Fibroblast of lung (primary cell): ENCODE measurements at regions not wholly inside any gene's neighbourhood (a gene's known extent, or its start where the extent isn't known, plus 50 kb on each side); places are given as distances from the start of the nearest gene placed in this dataset.
"Not testable (repeated sequence)": the region's sequence is repeated elsewhere in the genome, so short reads cannot be mapped to it uniquely, and the experiment has no call there.

Experiments used
- DNase-seq, 2 donors: peaks; one replicate each; pipeline versions ENCODE4 v3.0.0 to v3.0.0-alpha.2; 2010; ENCODE audit warnings: low read depth in 2 of 2
- H2AFZ ChIP-seq: 2 replicates; pipeline ENCODE4 v1.5.1; 2012; ENCODE audit warnings: low read length, control low read depth, inconsistent platforms
- H3K27ac ChIP-seq: 2 replicates; pipeline ENCODE4 v1.5.1; 2011; ENCODE audit warnings: low read length, control low read depth; ENCODE audit not compliant: insufficient read depth
- H3K27me3 ChIP-seq: 2 replicates; pipeline ENCODE4 v1.5.1; 2011; ENCODE audit warnings: mild to moderate bottlenecking, low read length; ENCODE audit not compliant: control insufficient read depth, insufficient read depth
- H3K36me3 ChIP-seq: 2 replicates; pipeline ENCODE4 v1.5.1; 2011; ENCODE audit warnings: low read length; ENCODE audit not compliant: control insufficient read depth, insufficient read depth
- H3K4me1 ChIP-seq: 2 replicates; pipeline ENCODE4 v1.5.1; 2011; ENCODE audit warnings: low read length; ENCODE audit not compliant: control insufficient read depth, insufficient read depth; ENCODE audit errors: extremely low read depth
- H3K4me2 ChIP-seq: 2 replicates; pipeline ENCODE4 v1.5.1; 2011; ENCODE audit warnings: low read length, control low read depth; ENCODE audit not compliant: insufficient read depth; ENCODE audit errors: extremely low read depth
- H3K4me3 ChIP-seq, 4 experiments: fragments of 200-600 bp in 1 of 4; sonication (generic) in 1 of 4; replicated peaks in 1 of 4; 2 replicates each; pipeline ENCODE4 v1.5.1; 2011 to 2016; ENCODE audit warnings: low read length in 4 of 4, low read depth in 3 of 4, mild to moderate bottlenecking in 3 of 4, control low read depth in 2 of 4, inconsistent platforms in 1 of 4, mixed read lengths in 1 of 4; ENCODE audit not compliant: insufficient read depth in 1 of 4; ENCODE audit errors: control extremely low read depth in 1 of 4
- H3K79me2 ChIP-seq: 2 replicates; pipeline ENCODE4 v1.5.1; 2012; ENCODE audit warnings: mild to moderate bottlenecking, low read length, inconsistent platforms; ENCODE audit not compliant: control insufficient read depth, insufficient read depth
- H3K9ac ChIP-seq: 2 replicates; pipeline ENCODE4 v1.5.1; 2011; ENCODE audit warnings: mild to moderate bottlenecking, low read length, control low read depth; ENCODE audit not compliant: insufficient read depth
- H3K9me3 ChIP-seq: 2 replicates; pipeline ENCODE4 v1.5.1; 2012; ENCODE audit warnings: low read depth, low read length; ENCODE audit not compliant: control insufficient read depth, insufficient read depth
- H4K20me1 ChIP-seq: 2 replicates; pipeline ENCODE4 v1.5.1; 2011; ENCODE audit warnings: low read length; ENCODE audit not compliant: control insufficient read depth, insufficient read depth; ENCODE audit errors: extremely low read depth
- CTCF ChIP-seq, 2 donors: IDR thresholded peaks in 1 of 2; conservative IDR thresholded peaks in 1 of 2; 1 replicate in 1 of 2; 2 replicates in 1 of 2; pipeline ENCODE4 v1.5.1; 2011 to 2012; ENCODE audit warnings: low read length in 2 of 2, control low read depth in 1 of 2, inconsistent platforms in 1 of 2, low read depth in 1 of 2, mild to moderate bottlenecking in 1 of 2
- EZH2 ChIP-seq: IDR thresholded peaks from 2 replicates; pipeline ENCODE4 v1.5.1; 2012; ENCODE audit warnings: low read length, control low read depth, mild to moderate bottlenecking; ENCODE audit errors: missing control alignments

DNA sequence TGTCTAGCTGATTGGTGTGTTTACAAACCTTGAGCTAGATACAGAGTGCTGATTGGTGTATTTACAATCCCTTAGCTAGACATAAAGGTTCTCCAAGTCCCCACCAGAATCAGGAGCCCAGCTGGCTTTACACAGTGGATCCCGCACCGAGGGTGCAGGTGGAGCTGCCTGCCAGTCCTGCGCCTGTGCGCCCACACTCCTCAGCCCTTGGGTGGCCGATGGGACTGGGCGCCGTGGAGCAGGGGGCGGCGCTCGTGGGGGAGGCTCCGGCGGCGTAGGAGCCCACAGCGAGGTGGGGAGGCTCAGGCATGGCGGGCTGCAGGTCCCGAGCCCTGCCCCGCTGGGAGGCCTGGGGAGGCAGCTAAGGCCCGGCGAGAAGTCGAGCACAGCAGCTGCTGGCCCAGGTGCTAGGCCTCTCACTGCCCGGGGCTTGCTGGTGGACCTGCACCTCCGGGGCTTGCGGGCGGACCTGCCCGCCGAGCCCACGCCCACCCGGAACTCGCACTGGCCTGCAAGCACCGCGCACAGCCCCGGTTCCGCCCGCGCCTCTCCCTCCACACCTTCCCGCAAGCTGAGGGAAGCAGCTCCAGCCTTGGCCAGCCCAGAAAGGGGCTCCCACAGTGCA is 51.0 kb upstream of the CDYL start:
- not testable (repeated sequence) for H3K9me3 ChIP-seq, H3K27ac ChIP-seq, H4K20me1 ChIP-seq

GRCh38 chr6:4724727-4725126 is 51.5 kb upstream of the CDYL start:
- H3K9me3 ChIP-seq, H3K4me1 ChIP-seq, H3K36me3 ChIP-seq, H4K20me1 ChIP-seq, H3K27me3 ChIP-seq, H2AFZ ChIP-seq, H3K4me3 ChIP-seq, H3K27ac ChIP-seq, H3K9ac ChIP-seq, H3K79me2 ChIP-seq, H3K4me2 ChIP-seq, DNase-seq: not testable (repeated sequence)

More for the DNA sequence above, 51.0 kb upstream of the CDYL start:
- not testable (repeated sequence) for H3K4me1 ChIP-seq, H3K9ac ChIP-seq, H3K79me2 ChIP-seq, H3K4me3 ChIP-seq, H3K4me2 ChIP-seq, H3K36me3 ChIP-seq, DNase-seq, H3K27me3 ChIP-seq, H2AFZ ChIP-seq

DNA sequence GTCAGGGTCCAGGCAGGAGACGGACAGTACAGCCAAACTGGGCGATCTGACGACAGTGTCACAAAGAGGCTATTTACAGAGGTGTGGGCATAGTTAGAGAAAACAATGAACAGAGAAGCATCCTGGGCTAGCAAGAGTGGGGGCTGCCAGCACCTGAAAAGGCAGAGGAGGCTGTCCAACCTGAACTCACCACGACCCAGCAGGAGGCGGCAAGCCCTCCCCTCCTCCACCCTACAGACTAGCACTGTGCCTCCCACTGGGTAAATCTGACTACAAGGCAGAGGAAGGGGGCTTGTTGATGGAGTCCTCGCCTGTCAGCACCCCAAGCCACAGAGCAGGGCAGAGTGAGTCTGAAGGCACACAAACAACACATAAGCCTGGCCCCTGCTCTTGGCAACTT is 52.8 kb upstream of the CDYL start:
- H3K27ac ChIP-seq = no peak overlapping the region
- H3K4me1 ChIP-seq = no peaks in the 10 kb centered on the region
- no peak overlapping the region for H2AFZ ChIP-seq
- no peak for TF ChIP-seq EZH2
- TF ChIP-seq CTCF (conservative IDR thresholded peaks at IDR 0.05 in 1 of 2, IDR thresholded peaks at IDR 0.05 in 1 of 2; ENCODE audit: low read depth in 1 of 2, low read length in 2 of 2) = no peak
- H3K36me3 ChIP-seq = no peaks in the 10 kb centered on the region
- no peaks in the 10 kb centered on the region for H3K9me3 ChIP-seq
- no peak overlapping the region for H3K4me3 ChIP-seq
- H3K79me2 ChIP-seq = no peaks in the 10 kb centered on the region
- no peak overlapping the region for H3K4me2 ChIP-seq
- no peaks in the 10 kb centered on the region for H4K20me1 ChIP-seq
- no peaks in the 10 kb centered on the region for H3K27me3 ChIP-seq
- DNase-seq = no peak
- H3K9ac ChIP-seq = no peak overlapping the region

DNA sequence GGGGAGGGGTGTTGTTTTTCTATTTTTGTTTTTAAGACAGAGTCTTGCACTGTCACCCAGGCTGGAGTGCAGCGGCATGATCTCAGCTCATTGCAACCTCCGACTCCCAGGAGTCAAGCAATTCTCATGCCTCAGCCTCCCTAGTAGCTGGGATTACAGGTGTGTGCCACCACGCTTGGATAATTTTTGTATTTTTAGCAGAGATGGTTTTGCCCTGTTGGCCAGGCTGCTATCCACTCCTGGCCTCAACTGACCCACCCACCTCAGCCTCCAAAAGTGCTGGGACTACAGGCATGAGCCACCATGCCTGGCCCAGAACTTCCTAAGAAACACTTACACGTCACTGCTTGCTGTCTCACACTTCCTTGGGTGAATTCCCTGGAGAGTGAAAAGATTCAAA is 54.8 kb upstream of the CDYL start:
- DNase-seq, H4K20me1 ChIP-seq, H3K4me1 ChIP-seq, H3K36me3 ChIP-seq, H3K27ac ChIP-seq, H3K4me2 ChIP-seq, H3K9ac ChIP-seq, H3K9me3 ChIP-seq, H3K79me2 ChIP-seq, H3K4me3 ChIP-seq, H2AFZ ChIP-seq, H3K27me3 ChIP-seq: not testable (repeated sequence)
